GM19238 (cell line): ENCODE measurements at regions not wholly inside any gene's neighbourhood (a gene's known extent, or its start where the extent isn't known, plus 50 kb on each side); places are given as distances from the start of the nearest gene placed in this dataset.

Experiments used
- DNase-seq: peaks from one replicate; pipeline ENCODE4 v3.0.0; 2011; ENCODE audit warnings: low spot score; ENCODE audit not compliant: insufficient read length

DNA sequence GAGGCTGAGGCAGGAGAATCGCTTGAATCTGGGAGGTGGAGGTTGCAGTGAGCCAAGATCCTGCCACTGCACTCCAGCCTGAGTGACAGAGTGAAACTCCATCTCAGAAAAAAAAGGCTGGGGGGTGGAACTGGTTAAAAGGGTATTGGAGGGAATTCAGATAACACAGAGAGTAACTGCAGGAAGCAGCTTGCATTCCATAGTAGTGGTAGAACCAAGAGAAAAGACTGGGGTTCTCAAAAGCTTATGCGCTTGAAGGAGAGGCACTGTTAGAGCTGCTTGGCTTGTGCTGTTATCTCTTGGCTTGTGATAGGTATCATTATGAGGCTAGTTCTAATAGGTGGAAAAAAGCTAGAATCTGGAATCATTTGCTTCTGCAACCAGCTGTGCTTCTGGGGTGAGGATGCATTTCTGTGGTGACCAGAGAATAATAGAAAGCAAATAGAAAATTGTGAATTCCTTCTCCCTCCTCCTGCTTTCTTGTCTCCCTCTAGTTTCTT lies 91.2 kb upstream of the ELOVL6 start:
- DNase-seq: no peak

DNA sequence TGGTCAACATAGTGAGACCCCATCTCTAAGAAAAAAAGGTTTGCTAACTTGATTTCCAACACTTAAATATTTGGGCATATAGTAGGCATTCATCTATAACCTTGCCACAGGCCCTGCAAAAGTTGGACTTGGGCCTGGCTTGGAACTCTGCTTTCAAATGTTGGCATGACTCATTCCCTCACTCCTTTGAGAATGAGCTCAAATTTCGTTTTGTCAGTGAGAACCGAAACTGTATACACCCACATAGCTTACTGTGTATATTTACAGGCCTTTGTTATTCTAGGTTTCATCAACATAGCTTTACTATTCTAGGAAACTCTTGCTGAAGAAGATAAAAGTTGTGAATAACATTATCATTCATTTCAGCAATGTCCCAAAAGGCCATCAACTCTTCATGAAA lies 88.7 kb upstream of the ELOVL6 start:
- peak; percentile 50 for DNase-seq

DNA sequence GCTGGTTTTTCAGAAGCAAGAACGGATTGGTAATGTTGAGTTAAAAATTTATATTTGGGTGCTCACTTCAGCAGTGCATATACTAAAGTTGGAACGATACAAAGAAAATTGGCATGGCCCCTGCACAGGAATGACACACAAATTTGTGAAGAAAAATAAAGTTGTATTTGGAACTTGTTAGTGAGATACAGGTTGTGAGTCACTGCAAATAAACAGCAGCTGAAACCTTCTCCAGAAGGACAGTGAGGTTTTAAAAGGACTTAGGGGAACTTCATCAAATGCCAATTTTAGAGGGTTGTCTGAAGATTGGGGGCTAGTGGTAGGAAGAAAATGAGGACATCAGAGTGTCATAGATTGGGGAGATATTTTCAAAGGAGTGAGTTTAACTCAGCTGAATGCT lies 79.7 kb upstream of the ELOVL6 start:
- no peak for DNase-seq

DNA sequence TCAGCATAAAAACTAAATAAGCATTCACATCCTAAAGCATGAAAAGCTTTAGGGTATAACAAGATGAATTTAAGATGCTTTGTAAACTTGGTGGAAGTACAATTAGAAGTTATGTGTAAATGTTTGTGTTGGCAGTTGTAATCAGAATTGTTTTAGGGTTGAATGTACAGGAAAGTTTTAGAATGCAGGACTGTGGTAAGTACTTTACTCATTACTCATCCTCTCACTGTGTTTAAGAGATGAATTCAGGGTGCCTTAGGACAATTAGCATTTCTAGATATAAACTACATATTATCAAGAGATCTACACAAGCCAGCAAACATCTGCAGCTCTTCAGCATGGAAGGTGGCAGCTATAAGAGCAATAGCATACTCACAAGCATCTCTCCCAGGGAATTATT lies 77.5 kb upstream of the ELOVL6 start:
- no peak for DNase-seq

DNA sequence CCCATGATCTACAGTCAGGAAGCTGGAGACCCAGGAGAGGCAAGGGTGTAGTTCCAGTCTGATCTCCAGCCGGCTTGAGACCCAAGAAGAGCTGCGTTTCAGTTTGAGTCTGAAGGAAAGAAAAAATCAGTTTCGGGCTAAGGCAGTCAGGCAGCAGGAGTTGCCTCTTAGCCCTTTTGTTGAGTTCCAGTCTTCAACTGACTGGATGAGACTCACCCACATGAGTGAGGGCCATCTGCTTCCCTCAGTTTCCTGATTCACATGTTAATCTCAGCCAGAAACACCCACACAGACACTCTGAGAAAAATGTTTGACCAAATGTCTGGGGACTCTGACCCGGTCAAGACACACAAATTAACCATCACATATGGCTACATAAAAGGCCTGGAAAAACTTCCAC lies 73.6 kb upstream of the ELOVL6 start:
- no peak for DNase-seq

DNA sequence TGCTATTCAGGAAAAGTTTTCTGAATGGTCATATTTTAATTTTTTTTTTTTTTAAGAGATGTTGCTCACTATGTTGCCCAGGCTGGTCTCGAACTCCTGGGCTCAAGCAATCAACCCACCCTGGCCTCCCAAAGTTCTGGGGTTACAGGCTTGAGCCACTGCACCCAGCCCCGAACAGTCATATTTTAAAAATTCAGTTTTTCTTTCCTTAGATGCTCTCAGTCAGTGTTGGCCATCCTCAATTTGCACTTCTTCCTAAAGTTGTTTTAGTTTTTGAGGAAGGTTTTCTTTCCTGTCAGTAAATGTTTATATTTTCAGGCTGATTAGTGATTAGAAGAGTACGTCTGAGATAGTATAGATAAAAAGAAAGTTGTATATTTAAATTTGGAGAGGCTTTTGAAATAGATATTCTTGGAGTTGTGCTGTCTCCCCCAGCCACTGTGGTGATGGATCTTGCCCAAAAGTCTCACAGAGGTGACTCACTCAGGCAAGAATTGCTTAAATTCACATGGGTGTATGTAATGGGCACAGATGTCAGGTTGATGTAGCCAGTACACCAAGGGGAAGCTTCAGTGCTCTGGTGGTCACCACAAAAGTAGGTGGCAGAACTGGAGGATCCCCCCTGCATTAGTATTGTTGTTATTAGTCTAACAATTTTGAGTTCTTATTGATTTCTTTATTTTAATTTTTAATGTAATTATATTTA lies 72.2 kb upstream of the ELOVL6 start:
- no peak for DNase-seq

DNA sequence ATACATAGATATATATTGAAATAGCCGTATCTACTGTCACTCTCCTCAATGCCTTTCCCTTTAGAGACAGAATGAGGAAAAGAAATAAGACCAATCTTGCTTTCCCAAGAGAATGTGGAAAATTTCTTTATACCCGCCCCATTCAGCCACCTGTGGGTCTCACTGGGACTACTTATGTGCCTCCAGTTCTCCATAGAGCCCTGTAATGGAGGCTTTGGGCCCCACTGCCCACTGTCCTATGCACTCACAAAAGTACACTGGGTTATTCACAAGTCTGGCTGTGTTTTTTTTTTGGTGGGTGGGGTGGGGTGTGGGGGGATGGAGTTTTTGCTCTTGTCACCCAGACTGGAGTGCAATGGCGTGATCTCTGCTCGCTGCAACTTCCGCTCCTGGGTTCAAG lies 70.4 kb upstream of the ELOVL6 start:
- no peak for DNase-seq

DNA sequence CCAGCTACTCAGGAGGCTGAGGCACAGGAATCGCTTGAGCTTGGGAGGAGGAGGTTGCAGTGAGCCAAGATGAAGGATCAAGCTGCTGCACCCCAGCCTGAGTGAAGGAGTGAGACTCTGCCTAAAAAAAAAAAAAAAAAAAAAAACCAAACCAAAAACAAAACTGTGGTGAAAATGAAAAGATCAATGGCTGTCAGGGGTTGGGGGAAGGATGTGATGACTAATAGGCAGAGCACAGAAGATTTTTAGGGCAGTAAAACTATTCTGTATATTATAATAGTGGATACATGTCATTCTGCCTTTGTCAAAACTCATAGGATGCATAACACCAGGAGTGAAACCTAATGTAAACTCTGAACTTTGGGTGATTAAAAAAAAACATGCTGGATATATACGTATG lies 69.9 kb upstream of the ELOVL6 start:
- no peak for DNase-seq

DNA sequence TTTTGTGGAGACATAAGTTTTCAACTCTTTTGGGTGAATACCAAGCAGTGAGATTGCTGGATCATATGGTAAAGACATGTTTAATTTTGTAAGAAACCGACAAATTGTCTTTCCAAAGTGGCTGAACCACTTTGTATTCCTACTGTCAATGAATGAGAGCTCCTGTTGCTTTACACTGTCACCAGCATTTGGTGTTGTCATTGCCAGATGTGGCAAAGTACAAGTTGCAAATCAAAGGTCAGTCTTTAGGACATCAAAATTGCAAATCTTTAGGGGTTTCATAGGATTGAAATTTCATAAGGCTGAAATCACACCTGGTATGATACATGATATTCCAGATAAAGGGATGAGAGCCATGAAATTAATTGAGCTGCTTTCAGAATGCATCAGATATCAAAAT lies 67.7 kb upstream of the ELOVL6 start:
- DNase-seq: no peak

DNA sequence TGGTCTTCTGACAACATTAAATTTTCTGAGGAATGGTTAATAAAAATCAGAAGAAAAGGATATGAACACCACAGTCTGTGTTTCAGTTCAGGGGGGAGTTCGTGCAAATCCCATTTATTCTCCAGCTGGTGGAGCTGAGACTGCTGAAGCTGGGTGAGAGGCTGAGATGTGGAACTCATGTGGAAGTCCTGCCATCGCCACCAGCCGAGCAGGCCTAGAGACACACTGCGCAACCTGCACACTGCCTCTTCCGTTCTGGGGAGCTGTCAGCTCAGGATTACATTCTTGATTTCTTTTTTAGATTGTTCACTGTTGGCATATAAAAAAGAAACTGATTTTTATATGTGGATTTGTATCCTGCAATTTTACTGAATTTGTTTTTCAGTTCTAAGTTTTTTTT lies 66.6 kb upstream of the ELOVL6 start:
- no peak for DNase-seq

DNA sequence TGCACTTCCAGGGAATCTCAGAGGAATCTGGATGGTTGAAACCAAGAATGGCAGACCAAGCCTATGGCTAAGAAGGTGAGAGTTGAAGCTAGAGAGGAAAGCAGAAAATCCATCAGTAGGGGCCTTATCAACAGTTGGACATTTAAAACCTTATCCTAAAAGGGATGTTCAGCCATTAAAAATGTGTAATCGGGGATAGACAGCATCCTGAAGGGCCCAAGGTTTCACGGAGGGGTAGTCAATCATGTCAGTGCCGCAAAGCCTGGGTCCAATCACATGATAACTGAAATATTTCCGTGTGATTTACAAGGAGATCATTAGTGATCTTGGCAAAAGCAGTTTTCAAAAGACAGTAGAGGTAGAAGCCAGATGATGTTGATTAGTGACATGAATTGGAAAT lies 61.9 kb upstream of the ELOVL6 start:
- DNase-seq: no peak

DNA sequence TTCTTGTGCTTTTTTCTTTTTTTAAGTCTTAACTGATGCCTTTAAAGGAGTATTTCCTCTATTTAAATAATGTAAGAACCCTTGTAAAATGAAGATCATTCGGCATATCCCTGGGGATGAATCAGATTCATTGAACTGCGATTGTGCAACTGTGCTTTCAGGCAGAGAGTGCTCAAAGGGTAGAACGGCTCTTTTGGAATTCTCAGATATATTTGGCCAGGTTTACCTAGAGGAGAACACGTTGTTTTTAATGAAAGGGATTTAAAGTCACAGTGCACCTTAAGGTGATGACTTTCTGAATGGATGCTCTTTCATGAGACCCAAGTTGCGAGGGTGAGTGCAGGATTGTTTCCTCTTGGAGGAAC lies 51.6 kb upstream of the ELOVL6 start:
- no peak for DNase-seq

DNA sequence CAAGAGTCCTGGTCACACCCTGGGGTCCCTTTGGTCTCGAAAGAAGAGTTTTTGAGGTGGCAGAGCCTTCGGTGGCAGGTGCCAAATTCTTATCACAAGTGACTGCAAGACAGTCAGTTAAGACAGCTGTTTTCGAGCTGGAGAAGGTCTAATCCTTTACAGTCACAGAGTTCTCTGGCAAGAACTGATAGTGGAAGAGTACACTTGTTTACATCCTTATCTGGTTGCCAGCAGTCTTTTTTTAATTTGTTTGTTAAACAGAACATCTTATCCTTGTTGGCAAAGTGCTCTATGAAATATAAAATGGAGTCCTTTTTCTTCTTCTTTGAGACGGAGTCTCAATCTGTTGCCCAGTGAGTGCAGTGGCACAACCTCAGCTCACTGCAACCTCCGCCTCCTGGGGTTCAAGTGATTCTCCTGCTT lies 50.4 kb upstream of the ELOVL6 start:
- DNase-seq: no peak
